Astrocyte (in vitro differentiated cells and primary cell): ENCODE measurements at regions not wholly inside any gene's neighbourhood (a gene's known extent, or its start where the extent isn't known, plus 50 kb on each side); places are given as distances from the start of the nearest gene placed in this dataset.
A peak's percentile ranks its signal among the peaks of the same experiment; 100 is the strongest.

Experiments used
- DNase-seq: peaks from one replicate; pipeline ENCODE4 v3.0.0-alpha.2; 2010; ENCODE audit warnings: low read depth
- FAIRE-seq: peaks from 2 replicates; lab custom pipeline; 2011; peaks lifted over from hg19 to GRCh38; lab: Jason Lieb, UNC
- H2AFZ ChIP-seq: 2 replicates; pipeline ENCODE4 v1.6.0; 2012; ENCODE audit warnings: low read depth, low read length, inconsistent platforms
- H3K27ac ChIP-seq: 2 replicates; pipeline ENCODE4 v1.5.1; 2011; ENCODE audit warnings: low read depth, low read length, inconsistent platforms
- H3K27me3 ChIP-seq: 2 replicates; pipeline ENCODE4 v1.6.0; 2011; ENCODE audit warnings: low read length, inconsistent platforms; ENCODE audit not compliant: insufficient read depth
- H3K36me3 ChIP-seq: 2 replicates; pipeline ENCODE4 v1.5.1; 2011; ENCODE audit warnings: low read length, inconsistent platforms; ENCODE audit not compliant: insufficient read depth
- H3K4me1 ChIP-seq: 2 replicates; pipeline ENCODE4 v1.5.1; 2011; ENCODE audit warnings: low read length, inconsistent platforms; ENCODE audit not compliant: insufficient read depth
- H3K4me2 ChIP-seq: 2 replicates; pipeline ENCODE4 v1.6.0; 2012; ENCODE audit warnings: low read length, inconsistent platforms
- H3K4me3 ChIP-seq: 2 replicates; pipeline ENCODE4 v1.5.1; 2011; ENCODE audit warnings: low read depth, mild to moderate bottlenecking, low read length, inconsistent platforms; ENCODE audit not compliant: insufficient read depth
- H3K79me2 ChIP-seq: 2 replicates; pipeline ENCODE4 v1.6.0; 2012; ENCODE audit warnings: mild to moderate bottlenecking, low read length, inconsistent platforms; ENCODE audit not compliant: insufficient read depth
- H3K9ac ChIP-seq: 2 replicates; pipeline ENCODE4 v1.6.0; 2012; ENCODE audit warnings: mild to moderate bottlenecking, low read length, inconsistent platforms
- H3K9me3 ChIP-seq: 2 replicates; pipeline ENCODE4 v1.5.1; 2012; ENCODE audit warnings: low read depth, mild to moderate bottlenecking, low read length, inconsistent platforms; ENCODE audit not compliant: insufficient read depth
- H4K20me1 ChIP-seq: 2 replicates; pipeline ENCODE4 v1.6.0; 2012; ENCODE audit warnings: low read length, inconsistent platforms; ENCODE audit not compliant: insufficient read depth
- H3K27ac Mint-ChIP-seq: one replicate; pipeline ENCODE4 v1.8.0; 2021; ENCODE audit warnings: mild to moderate bottlenecking, mixed read lengths; ENCODE audit not compliant: unreplicated experiment
- H3K27me3 Mint-ChIP-seq: one replicate; pipeline ENCODE4 v1.8.0; 2021; ENCODE audit warnings: low read depth, mixed read lengths; ENCODE audit not compliant: unreplicated experiment
- H3K36me3 Mint-ChIP-seq: one replicate; pipeline ENCODE4 v1.8.0; 2021; ENCODE audit warnings: low read depth, mixed read lengths; ENCODE audit not compliant: unreplicated experiment
- H3K4me1 Mint-ChIP-seq: one replicate; pipeline ENCODE4 v1.8.0; 2021; ENCODE audit warnings: low read depth, mixed read lengths; ENCODE audit not compliant: unreplicated experiment
- H3K4me3 Mint-ChIP-seq: one replicate; pipeline ENCODE4 v1.8.0; 2021; ENCODE audit warnings: mild to moderate bottlenecking, moderate library complexity, mixed read lengths; ENCODE audit not compliant: unreplicated experiment
- H3K9me3 Mint-ChIP-seq: one replicate; pipeline ENCODE4 v1.8.0; 2021; ENCODE audit warnings: mild to moderate bottlenecking, mixed read lengths; ENCODE audit not compliant: unreplicated experiment
- CTCF ChIP-seq: IDR thresholded peaks from 2 replicates; pipeline ENCODE4 v1.5.1; 2011; ENCODE audit warnings: low read depth, mild to moderate bottlenecking, inconsistent platforms, low read length, moderate library complexity; ENCODE audit not compliant: insufficient read depth
- EZH2 ChIP-seq: IDR thresholded peaks from 2 replicates; pipeline ENCODE4 v1.6.1; 2012; ENCODE audit warnings: mild to moderate bottlenecking, low read length, inconsistent platforms; ENCODE audit not compliant: insufficient read depth

GRCh38 chr1:79322511-79323027 lies 316.0 kb upstream of the ADGRL4 start:
- Histone ChIP-seq H3K4me1 (peaks cover 13% of the 10 kb centered on the region), H3K27ac (peak overlapping the region; percentile 82), H3K4me3 (no peak overlapping the region), H3K9ac (peak overlapping the region; percentile 46), H3K9me3 (no peaks in the 10 kb centered on the region), H2AFZ (no peak overlapping the region), H3K36me3 (no peaks in the 10 kb centered on the region), H3K79me2 (no peaks in the 10 kb centered on the region), H3K27me3 (no peaks in the 10 kb centered on the region), H4K20me1 (no peaks in the 10 kb centered on the region), H3K4me2 (peak overlapping the region; percentile 39)
- DNase-seq (peak; percentile 4), FAIRE-seq (peak; percentile 49)
- Mint-ChIP-seq H3K4me3 (peak overlapping the region; percentile 10), H3K9me3 (peaks cover 7% of the 10 kb centered on the region), H3K36me3 (peaks cover 2% of the 10 kb centered on the region), H3K27ac (peak overlapping the region; percentile 96), H3K4me1 (peaks cover 12% of the 10 kb centered on the region), H3K27me3 (no peaks in the 10 kb centered on the region)
- TF ChIP-seq EZH2, result no peak
- TF ChIP-seq CTCF, result no peak

DNA sequence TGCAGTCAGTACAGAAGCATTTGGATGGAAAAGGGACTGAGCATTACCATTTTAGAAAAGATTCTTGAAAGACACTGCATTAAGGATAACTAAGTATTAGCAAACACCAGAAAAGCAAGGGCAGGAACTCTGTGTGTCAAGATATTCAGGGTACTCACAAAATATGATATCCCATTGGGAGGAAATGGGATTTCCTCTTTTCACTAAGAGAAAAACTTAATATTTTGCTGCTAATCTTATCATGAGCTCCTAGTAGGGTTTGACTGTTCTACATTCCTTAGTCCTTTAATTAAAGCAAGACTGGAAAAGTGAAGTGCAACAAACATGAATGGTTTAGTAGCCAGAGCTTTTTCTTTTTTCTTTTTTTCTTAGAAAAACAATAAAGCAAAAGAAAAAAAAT lies 305.9 kb upstream of the ADGRL4 start:
- DNase-seq, result no peak
- FAIRE-seq, result no peak
- H3K4me3 ChIP-seq, result no peak overlapping the region
- no peaks in the 10 kb centered on the region for H3K36me3 ChIP-seq
- H2AFZ ChIP-seq, result no peak overlapping the region
- no peak overlapping the region for H3K27ac Mint-ChIP-seq
- H3K36me3 Mint-ChIP-seq, result no peaks in the 10 kb centered on the region
- no peaks in the 10 kb centered on the region for H3K4me1 ChIP-seq
- H3K4me3 Mint-ChIP-seq, result no peak overlapping the region
- no peak overlapping the region for H3K4me2 ChIP-seq
- TF ChIP-seq CTCF (no peak), EZH2 (no peak)
- no peaks in the 10 kb centered on the region for H3K79me2 ChIP-seq
- no peaks in the 10 kb centered on the region for H3K9me3 ChIP-seq
- H3K4me1 Mint-ChIP-seq, result no peaks in the 10 kb centered on the region
- H3K27me3 Mint-ChIP-seq, result no peaks in the 10 kb centered on the region
- no peak overlapping the region for H3K27ac ChIP-seq
- H3K27me3 ChIP-seq, result no peaks in the 10 kb centered on the region
- no peaks in the 10 kb centered on the region for H4K20me1 ChIP-seq
- H3K9ac ChIP-seq, result no peak overlapping the region
- no peaks in the 10 kb centered on the region for H3K9me3 Mint-ChIP-seq

- no peaks in the 10 kb centered on the region for H3K4me1 Mint-ChIP-seq
- H3K9me3 Mint-ChIP-seq, result no peaks in the 10 kb centered on the region
- no peak overlapping the region for H3K27ac Mint-ChIP-seq
- no peak overlapping the region for H3K9ac ChIP-seq
- no peak overlapping the region for H2AFZ ChIP-seq
- H3K79me2 ChIP-seq, result no peaks in the 10 kb centered on the region
- H3K4me3 ChIP-seq, result no peak overlapping the region
- no peaks in the 10 kb centered on the region for H3K27me3 ChIP-seq
- no peak overlapping the region for H3K27ac ChIP-seq
- no peaks in the 10 kb centered on the region for H4K20me1 ChIP-seq
- no peak for DNase-seq
- H3K27me3 Mint-ChIP-seq, result no peaks in the 10 kb centered on the region
- no peaks in the 10 kb centered on the region for H3K4me1 ChIP-seq
- no peak overlapping the region for H3K4me2 ChIP-seq
- H3K4me3 Mint-ChIP-seq, result no peak overlapping the region
- no peak for FAIRE-seq
- no peaks in the 10 kb centered on the region for H3K36me3 ChIP-seq
- TF ChIP-seq EZH2 (no peak), CTCF (no peak)
- H3K9me3 ChIP-seq, result no peaks in the 10 kb centered on the region
- H3K36me3 Mint-ChIP-seq, result no peaks in the 10 kb centered on the region
Observed at GRCh38 chr1:79310609-79311008, 304.1 kb upstream of the ADGRL4 start.
